ENCODE measurements at regions not wholly inside any gene's neighbourhood (a gene's known extent, or its start where the extent isn't known, plus 50 kb on each side); places are given as distances from the start of the nearest gene placed in this dataset.

DNA sequence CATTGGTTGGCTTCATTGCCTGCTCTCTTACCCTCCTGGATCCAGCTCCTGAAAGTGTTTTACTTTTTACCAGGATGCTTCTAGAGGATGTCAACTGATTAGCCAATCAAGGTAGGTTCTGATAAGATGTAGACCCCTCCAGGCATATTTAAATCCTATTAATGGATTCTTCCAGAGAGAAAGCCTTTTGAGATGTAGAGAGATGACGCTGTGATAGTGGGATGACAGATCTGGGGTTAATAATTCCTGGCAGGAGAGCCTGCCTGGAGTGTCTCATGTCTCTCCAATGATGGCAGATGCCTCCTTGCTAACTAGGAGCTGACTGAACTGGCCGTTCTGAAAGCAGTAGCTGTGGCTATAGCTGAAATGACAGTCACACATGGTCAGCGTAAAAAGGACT is 116.9 kb upstream of the DTNBP1 start:
- no peak overlapping the region for H3K9ac ChIP-seq (ENCODE audit: low read length)
- no peaks in the 10 kb centered on the region for H3K4me1 ChIP-seq (ENCODE audit: control insufficient read depth, insufficient read depth, low read depth, low read length)
- no peaks in the 10 kb centered on the region for H3K36me3 ChIP-seq (ENCODE audit: control insufficient read depth in 1 of 2, insufficient read depth in 2 of 2, low read depth in 1 of 2, low read length in 2 of 2)
- no peak overlapping the region for H2BK120ac ChIP-seq (ENCODE audit: low read depth, low read length)
- H4K91ac ChIP-seq (ENCODE audit: low read length), result no peak overlapping the region
- DNase-seq, result no peak
- H3K4ac ChIP-seq (ENCODE audit: low read depth in 1 of 2, low read length in 2 of 2), result no peak overlapping the region
- no peak overlapping the region for H3K18ac ChIP-seq (ENCODE audit: low read depth in 1 of 2, low read length in 2 of 2)
- no peak overlapping the region for H3K27ac ChIP-seq (ENCODE audit: low read length, poor library complexity, severe bottlenecking)
- H2AK5ac ChIP-seq (ENCODE audit: low read length, severe bottlenecking), result no peak overlapping the region
- no peaks in the 10 kb centered on the region for H3K9me3 ChIP-seq (ENCODE audit: control insufficient read depth, low read length)
- no peak overlapping the region for H2AFZ ChIP-seq (ENCODE audit: low read depth, low read length)
- no peaks in the 10 kb centered on the region for H3K79me1 ChIP-seq (replicated peaks; ENCODE audit: low read length, poor library complexity, severe bottlenecking)
- no peak overlapping the region for H3K4me3 ChIP-seq (ENCODE audit: insufficient read depth in 1 of 2, low read depth in 1 of 2, low read length in 2 of 2)
- no peak overlapping the region for H2BK15ac ChIP-seq (ENCODE audit: low read depth, poor library complexity, severe bottlenecking)
- H3K23ac ChIP-seq (ENCODE audit: low read length in 2 of 2), result no peak overlapping the region
- H4K8ac ChIP-seq (ENCODE audit: low read length), result no peak overlapping the region
- H3K4me2 ChIP-seq (ENCODE audit: low read length, poor library complexity, severe bottlenecking), result no peak overlapping the region
- no peak overlapping the region for H2BK5ac ChIP-seq (ENCODE audit: low read depth, low read length, poor library complexity, severe bottlenecking)
- no peak overlapping the region for H3K14ac ChIP-seq (ENCODE audit: low read length in 2 of 2)
- WGBS, result 69% methylated on average over 3 of the region's 3 CpGs
- no peak overlapping the region for H2BK12ac ChIP-seq (ENCODE audit: low read length in 2 of 2)
- H3K27me3 ChIP-seq (ENCODE audit: control insufficient read depth in 1 of 2, insufficient read depth in 1 of 2, low read length in 2 of 2), result peaks cover 0 to 27% of the 10 kb centered on the region in 2 experiments

DNA sequence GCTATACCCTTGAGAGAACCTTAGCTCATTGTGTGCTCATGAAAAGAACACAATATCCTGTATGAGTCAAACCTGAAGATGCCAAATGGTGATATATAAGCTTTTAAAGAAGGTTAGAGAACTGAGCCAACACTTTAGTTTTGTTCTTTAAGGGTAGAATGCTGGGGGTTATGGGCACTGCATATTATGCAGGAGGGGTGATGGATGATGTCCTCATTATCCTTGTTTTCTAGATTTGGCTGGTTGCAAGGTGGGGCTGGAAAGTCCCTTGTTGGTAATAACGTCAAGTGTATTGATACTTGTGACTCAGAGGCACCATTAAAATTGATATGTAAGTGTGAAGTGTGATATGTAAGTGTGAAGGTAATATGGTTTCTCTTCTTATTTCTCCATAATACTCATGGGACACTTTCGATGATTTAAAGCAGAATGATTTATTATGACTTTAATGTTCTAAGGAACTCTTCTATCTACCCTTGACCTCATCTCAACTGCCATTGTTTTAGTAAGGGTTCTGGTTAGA is 113.7 kb upstream of the DTNBP1 start:
- DNase-seq, result no peak
- no peak overlapping the region for H2AK5ac ChIP-seq (ENCODE audit: low read length, severe bottlenecking)
- H3K23ac ChIP-seq (ENCODE audit: low read length in 2 of 2), result no peak overlapping the region
- no peak overlapping the region for H4K8ac ChIP-seq (ENCODE audit: low read length)
- H3K4me2 ChIP-seq (ENCODE audit: low read length, poor library complexity, severe bottlenecking), result no peak overlapping the region
- 100% methylated on average over 1 of the region's 2 CpGs for WGBS
- H3K4me3 ChIP-seq (ENCODE audit: insufficient read depth in 1 of 2, low read depth in 1 of 2, low read length in 2 of 2), result no peak overlapping the region
- no peak overlapping the region for H2BK120ac ChIP-seq (ENCODE audit: low read depth, low read length)
- H3K14ac ChIP-seq (ENCODE audit: low read length in 2 of 2), result no peak overlapping the region
- no peak overlapping the region for H2BK5ac ChIP-seq (ENCODE audit: low read depth, low read length, poor library complexity, severe bottlenecking)
- no peak overlapping the region for H2BK12ac ChIP-seq (ENCODE audit: low read length in 2 of 2)
- H4K91ac ChIP-seq (ENCODE audit: low read length), result no peak overlapping the region
- H3K27ac ChIP-seq (ENCODE audit: low read length, poor library complexity, severe bottlenecking), result no peak overlapping the region
- H3K4me1 ChIP-seq (ENCODE audit: control insufficient read depth, insufficient read depth, low read depth, low read length), result no peaks in the 10 kb centered on the region
- no peaks in the 10 kb centered on the region for H3K9me3 ChIP-seq (ENCODE audit: control insufficient read depth, low read length)
- H3K4ac ChIP-seq (ENCODE audit: low read depth in 1 of 2, low read length in 2 of 2), result no peak overlapping the region
- no peak overlapping the region for H2BK15ac ChIP-seq (ENCODE audit: low read depth, poor library complexity, severe bottlenecking)
- no peak overlapping the region for H2AFZ ChIP-seq (ENCODE audit: low read depth, low read length)
- H3K9ac ChIP-seq (ENCODE audit: low read length), result no peak overlapping the region
- no peaks in the 10 kb centered on the region for H3K36me3 ChIP-seq (ENCODE audit: control insufficient read depth in 1 of 2, insufficient read depth in 2 of 2, low read depth in 1 of 2, low read length in 2 of 2)
- no peak overlapping the region for H3K18ac ChIP-seq (ENCODE audit: low read depth in 1 of 2, low read length in 2 of 2)
- no peaks in the 10 kb centered on the region for H3K79me1 ChIP-seq (replicated peaks; ENCODE audit: low read length, poor library complexity, severe bottlenecking)
- H3K27me3 ChIP-seq (ENCODE audit: control insufficient read depth in 1 of 2, insufficient read depth in 1 of 2, low read length in 2 of 2), result peaks cover 0 to 35% of the 10 kb centered on the region in 2 experiments

DNA sequence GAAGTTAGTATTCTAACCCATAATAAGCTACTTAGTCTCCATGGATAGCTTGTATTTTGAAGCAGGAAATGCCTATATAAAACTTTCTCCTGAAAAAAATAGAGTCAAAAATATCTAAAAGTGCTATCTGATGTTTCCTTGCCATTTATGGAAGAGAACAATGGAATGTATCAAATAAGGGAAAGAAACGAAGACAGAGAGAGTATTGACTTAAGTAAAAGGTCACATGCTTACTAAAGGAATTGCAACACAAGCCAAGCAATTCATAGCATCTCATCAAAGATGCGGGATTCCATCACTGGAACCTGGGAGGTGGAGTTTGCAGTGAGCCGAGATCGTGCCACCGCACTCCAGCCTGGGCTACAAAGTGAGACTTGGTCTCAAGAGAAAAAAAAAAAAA is 112.9 kb upstream of the DTNBP1 start:
- WGBS, result 91% methylated on average over 4 of the region's 5 CpGs
- Histone ChIP-seq H4K91ac (ENCODE audit: low read length) (no peak overlapping the region), H3K79me1 (replicated peaks; ENCODE audit: low read length, poor library complexity, severe bottlenecking) (no peaks in the 10 kb centered on the region)

DNA sequence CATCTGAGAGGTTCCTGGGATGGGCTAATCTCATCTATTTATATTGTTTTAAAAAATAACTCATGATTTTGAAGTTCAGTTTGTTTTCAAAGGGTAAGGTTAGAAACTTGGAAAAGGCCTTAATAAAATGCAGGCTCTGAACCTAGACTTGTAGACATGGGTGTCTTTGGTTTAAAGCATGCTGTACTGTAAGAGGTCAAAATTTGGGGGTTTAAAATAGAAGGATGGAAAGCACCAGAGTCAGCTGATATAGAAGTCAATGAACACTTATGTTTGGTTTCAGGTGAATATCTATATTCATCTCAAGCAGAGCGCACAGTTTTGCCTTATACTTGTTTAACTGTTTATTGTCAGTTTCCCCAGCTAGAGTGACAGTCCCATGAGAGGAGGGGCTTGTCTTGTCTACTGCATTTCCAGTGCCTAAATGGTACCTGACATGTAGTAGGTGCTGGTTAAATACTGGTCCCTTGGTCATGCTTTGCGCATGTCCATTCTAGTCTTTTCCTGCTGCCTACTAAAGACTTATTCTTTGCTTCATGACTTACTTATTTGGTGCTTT is 112.3 kb upstream of the DTNBP1 start:
- H3K4me3 ChIP-seq (ENCODE audit: insufficient read depth in 1 of 2, low read depth in 1 of 2, low read length in 2 of 2), result no peak overlapping the region
- peaks cover 2% of the 10 kb centered on the region for H3K4me1 ChIP-seq (ENCODE audit: control insufficient read depth, insufficient read depth, low read depth, low read length)
- no peak overlapping the region for H3K9ac ChIP-seq (ENCODE audit: low read length)
- H2BK5ac ChIP-seq (ENCODE audit: low read depth, low read length, poor library complexity, severe bottlenecking), result no peak overlapping the region
- no peak overlapping the region for H3K14ac ChIP-seq (ENCODE audit: low read length in 2 of 2)
- H3K23ac ChIP-seq (ENCODE audit: low read length in 2 of 2), result no peak overlapping the region
- no peaks in the 10 kb centered on the region for H3K9me3 ChIP-seq (ENCODE audit: control insufficient read depth, low read length)
- H4K91ac ChIP-seq (ENCODE audit: low read length), result no peak overlapping the region
- no peak overlapping the region for H4K8ac ChIP-seq (ENCODE audit: low read length)
- H3K18ac ChIP-seq (ENCODE audit: low read depth in 1 of 2, low read length in 2 of 2), result no peak overlapping the region
- H2BK15ac ChIP-seq (ENCODE audit: low read depth, poor library complexity, severe bottlenecking), result no peak overlapping the region
- H3K27ac ChIP-seq (ENCODE audit: low read length, poor library complexity, severe bottlenecking), result no peak overlapping the region
- no peak overlapping the region for H2BK12ac ChIP-seq (ENCODE audit: low read length in 2 of 2)
- no peaks in the 10 kb centered on the region for H3K36me3 ChIP-seq (ENCODE audit: control insufficient read depth in 1 of 2, insufficient read depth in 2 of 2, low read depth in 1 of 2, low read length in 2 of 2)
- 92% methylated on average over 1 of the region's 2 CpGs for WGBS
- no peak overlapping the region for H2AK5ac ChIP-seq (ENCODE audit: low read length, severe bottlenecking)
- no peak for DNase-seq
- no peak overlapping the region for H3K4ac ChIP-seq (ENCODE audit: low read depth in 1 of 2, low read length in 2 of 2)
- peaks cover 0 to 32% of the 10 kb centered on the region in 2 experiments for H3K27me3 ChIP-seq (ENCODE audit: control insufficient read depth in 1 of 2, insufficient read depth in 1 of 2, low read length in 2 of 2)
- no peaks in the 10 kb centered on the region for H3K79me1 ChIP-seq (replicated peaks; ENCODE audit: low read length, poor library complexity, severe bottlenecking)
- H2BK120ac ChIP-seq (ENCODE audit: low read depth, low read length), result no peak overlapping the region
- no peak overlapping the region for H2AFZ ChIP-seq (ENCODE audit: low read depth, low read length)
- H3K4me2 ChIP-seq (ENCODE audit: low read length, poor library complexity, severe bottlenecking), result no peak overlapping the region

More for the DNA sequence above, 112.9 kb upstream of the DTNBP1 start:
- Histone ChIP-seq H2AFZ (ENCODE audit: low read depth, low read length) (no peak overlapping the region), H2BK12ac (ENCODE audit: low read length in 2 of 2) (no peak overlapping the region), H3K27ac (ENCODE audit: low read length, poor library complexity, severe bottlenecking) (no peak overlapping the region), H3K4me1 (ENCODE audit: control insufficient read depth, insufficient read depth, low read depth, low read length) (no peaks in the 10 kb centered on the region), H4K8ac (ENCODE audit: low read length) (no peak overlapping the region), H3K4me2 (ENCODE audit: low read length, poor library complexity, severe bottlenecking) (no peak overlapping the region), H3K9ac (ENCODE audit: low read length) (no peak overlapping the region), H3K27me3 (ENCODE audit: control insufficient read depth in 1 of 2, insufficient read depth in 1 of 2, low read length in 2 of 2) (peaks cover 0 to 32% of the 10 kb centered on the region in 2 experiments), H3K18ac (ENCODE audit: low read depth in 1 of 2, low read length in 2 of 2) (no peak overlapping the region), H2BK5ac (ENCODE audit: low read depth, low read length, poor library complexity, severe bottlenecking) (no peak overlapping the region), H3K9me3 (ENCODE audit: control insufficient read depth, low read length) (no peaks in the 10 kb centered on the region), H2BK120ac (ENCODE audit: low read depth, low read length) (no peak overlapping the region), H3K23ac (ENCODE audit: low read length in 2 of 2) (no peak overlapping the region), H2BK15ac (ENCODE audit: low read depth, poor library complexity, severe bottlenecking) (no peak overlapping the region), H3K36me3 (ENCODE audit: control insufficient read depth in 1 of 2, insufficient read depth in 2 of 2, low read depth in 1 of 2, low read length in 2 of 2) (no peaks in the 10 kb centered on the region), H3K4ac (ENCODE audit: low read depth in 1 of 2, low read length in 2 of 2) (no peak overlapping the region), H2AK5ac (ENCODE audit: low read length, severe bottlenecking) (no peak overlapping the region), H3K14ac (ENCODE audit: low read length in 2 of 2) (no peak overlapping the region), H3K4me3 (ENCODE audit: insufficient read depth in 1 of 2, low read depth in 1 of 2, low read length in 2 of 2) (no peak overlapping the region)
- DNase-seq, result no peak
